AG08395 (cell line): ENCODE measurements at regions not wholly inside any gene's neighbourhood (a gene's known extent, or its start where the extent isn't known, plus 50 kb on each side); places are given as distances from the start of the nearest gene placed in this dataset.

Source experiments
- DNase-seq: peaks from one replicate; pipeline ENCODE4 v3.0.0; 2012; ENCODE audit warnings: mixed read lengths, low spot score

DNA sequence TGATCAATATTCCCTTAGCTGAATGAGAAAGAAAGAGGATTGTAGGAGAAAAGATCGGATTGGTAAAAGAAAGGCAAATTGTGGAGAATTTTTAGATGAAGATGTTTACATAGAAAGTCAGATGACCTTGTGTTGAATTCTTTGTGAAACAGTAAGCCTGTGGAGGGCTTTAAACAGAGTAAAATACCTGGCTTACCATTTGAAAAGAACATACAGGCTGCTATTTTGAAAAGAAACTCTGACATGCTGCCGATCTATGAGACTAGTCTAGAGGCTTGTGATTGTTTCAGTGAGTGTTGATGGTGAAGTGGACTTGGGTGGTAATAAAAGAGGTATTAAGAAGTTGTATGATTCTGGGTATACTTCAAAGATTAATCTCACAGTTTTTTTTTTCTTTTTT lies 938.9 kb upstream of the PRR20A start:
- DNase-seq = no peak

DNA sequence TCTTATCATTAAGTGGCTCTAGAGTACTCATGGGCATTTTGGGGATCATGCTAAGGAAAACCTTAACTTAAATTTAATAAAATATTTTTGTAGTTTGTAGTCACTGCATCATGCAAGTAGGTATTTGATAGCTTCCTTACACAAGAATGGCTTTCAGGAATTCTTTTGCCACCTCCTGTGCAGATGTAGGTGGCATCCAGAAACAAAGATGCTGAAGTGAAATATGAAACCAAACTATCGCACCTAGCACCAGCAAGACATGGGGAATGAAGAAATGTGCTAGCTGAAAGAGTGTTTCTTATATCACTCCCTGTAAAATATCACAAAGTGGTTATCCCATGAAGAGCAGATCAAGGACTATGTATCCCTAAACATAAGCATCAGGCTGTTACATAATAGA lies 924.5 kb upstream of the PRR20A start:
- DNase-seq = no peak

- DNase-seq = no peak
Observed at GRCh38 chr13:56247692-56248091, 893.0 kb upstream of the PRR20A start.

DNA sequence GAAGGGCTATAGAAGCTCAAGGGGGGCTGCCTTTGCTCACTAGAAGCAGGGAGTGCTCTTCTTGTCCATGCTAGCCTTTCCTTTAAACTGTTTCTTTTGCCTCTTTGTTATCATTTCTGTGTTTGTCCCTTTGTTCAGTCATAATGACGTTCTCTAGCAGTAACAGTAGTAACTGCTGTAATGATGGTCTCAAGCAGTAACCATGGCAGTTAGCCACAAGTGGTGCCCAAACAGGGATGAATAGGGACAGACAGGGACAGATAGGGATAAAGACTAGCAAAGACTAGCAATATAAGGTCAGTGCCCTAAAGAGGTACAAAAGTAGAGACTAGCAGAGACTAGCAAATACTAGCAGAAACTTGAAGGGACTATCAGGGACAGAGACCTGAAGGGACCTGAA lies 869.0 kb upstream of the PRR20A start:
- DNase-seq = no peak

DNA sequence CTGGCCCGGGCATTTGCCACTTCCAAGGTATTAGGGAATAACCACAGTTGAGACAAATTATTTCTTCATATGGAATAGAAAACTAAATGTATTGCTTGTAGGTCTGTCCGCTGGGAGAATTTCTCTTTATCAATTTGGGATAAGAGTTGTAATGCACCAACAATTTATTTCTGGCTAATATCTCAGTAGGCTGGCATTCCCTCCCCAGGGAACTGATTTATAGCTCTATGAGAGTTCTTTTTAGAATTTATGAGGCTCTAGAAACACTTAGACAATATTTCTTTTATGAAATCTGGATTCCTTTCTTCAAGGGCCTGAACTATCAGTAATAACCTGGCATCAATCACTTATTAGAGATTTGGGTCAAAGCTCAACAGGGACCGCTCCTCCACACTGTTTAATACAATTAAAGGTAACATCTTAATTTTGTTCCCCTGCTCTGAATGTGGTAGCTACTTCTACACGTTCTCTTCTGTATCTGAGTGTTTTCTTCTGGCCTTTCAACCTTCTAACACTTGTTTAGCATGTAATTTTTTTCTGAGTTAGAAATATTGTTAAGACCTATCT lies 857.4 kb upstream of the PRR20A start:
- no peak for DNase-seq

DNA sequence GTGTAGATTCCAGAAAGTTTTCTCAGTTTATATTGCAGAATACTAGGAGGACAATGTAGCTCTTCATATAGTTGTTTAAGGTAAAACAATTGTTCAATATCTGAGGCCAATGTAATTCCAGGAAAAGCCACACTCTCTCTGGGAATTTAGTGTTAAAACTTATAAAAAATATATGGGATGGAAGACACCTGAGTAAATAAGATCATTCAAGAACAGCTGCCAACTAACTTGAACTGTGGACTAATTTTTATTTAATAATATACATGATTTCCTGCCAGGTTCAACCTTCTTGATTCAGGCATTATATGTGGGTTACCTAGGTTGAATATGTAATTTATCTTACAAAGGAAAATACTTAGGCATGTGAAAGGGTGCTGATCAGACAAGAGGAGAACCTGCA lies 841.1 kb upstream of the PRR20A start:
- no peak for DNase-seq

DNA sequence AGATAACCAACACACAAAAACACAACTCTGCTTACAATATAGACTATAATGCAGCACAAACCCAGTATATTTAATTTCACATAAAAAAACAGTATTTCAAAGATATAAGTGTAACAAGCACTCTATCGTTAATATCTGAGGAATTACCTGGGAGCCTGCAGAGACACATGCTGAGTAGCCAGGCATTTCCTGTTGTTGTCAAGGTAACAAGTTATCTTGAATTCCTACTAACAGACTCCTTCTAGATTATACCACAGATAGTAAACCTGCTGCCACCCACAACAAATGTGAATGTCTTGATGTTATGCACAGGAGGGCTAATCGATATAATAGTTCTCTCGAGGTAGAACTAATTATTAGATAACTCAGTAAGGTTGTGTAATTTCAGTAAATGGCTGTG lies 826.0 kb upstream of the PRR20A start:
- no peak for DNase-seq

- DNase-seq = no peak
Observed at GRCh38 chr13:56317841-56318240, 822.9 kb upstream of the PRR20A start.

- no peak for DNase-seq
Observed at GRCh38 chr13:56332671-56333070, 808.0 kb upstream of the PRR20A start.

GRCh38 chr13:56335775-56336174 lies 804.9 kb upstream of the PRR20A start:
- DNase-seq = no peak

DNA sequence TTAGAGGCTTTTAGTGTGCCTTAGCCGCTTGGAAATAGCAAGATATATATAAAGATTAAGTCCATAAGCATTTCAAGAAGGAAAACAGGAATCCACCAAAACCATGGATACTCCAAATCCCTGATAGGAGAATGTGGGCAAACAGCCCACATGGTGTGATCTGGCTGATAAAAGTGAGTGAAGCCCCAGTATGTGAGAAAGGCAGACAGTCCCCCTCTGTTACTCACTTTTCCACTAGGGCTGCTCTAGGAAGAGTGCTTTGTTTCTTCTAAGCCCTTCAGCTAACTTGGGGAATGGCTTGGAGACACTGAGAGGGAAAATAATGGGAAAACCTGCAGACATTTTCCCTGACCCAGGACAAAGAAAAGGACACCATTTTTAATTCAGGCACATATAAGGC lies 802.3 kb upstream of the PRR20A start:
- no peak for DNase-seq

- no peak for DNase-seq
Observed at GRCh38 chr13:56347014-56347413, 793.7 kb upstream of the PRR20A start.

GRCh38 chr13:56349866-56350265 lies 790.9 kb upstream of the PRR20A start:
- DNase-seq = no peak

GRCh38 chr13:56351041-56351440 lies 789.7 kb upstream of the PRR20A start:
- no peak for DNase-seq

DNA sequence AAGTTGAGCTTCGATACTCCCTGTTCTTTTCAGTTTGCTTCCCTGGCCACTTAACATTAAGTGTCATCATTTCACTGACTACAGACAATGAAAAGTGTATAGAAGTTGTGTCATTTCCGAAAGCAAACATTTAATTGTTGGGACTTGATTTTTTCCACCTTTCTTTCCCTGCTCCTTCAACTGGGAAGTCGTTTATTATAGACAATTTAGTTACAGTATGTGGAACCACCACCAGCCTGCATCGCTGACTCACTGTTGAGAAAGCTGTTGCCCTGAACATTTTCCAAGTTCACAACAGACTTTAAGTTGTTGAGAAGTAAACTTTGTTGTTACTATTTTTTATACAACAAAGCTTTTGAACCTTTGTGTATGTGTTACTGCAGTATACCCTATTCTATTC lies 788.4 kb upstream of the PRR20A start:
- no peak for DNase-seq

GRCh38 chr13:56352901-56353300 lies 787.8 kb upstream of the PRR20A start:
- no peak for DNase-seq

DNA sequence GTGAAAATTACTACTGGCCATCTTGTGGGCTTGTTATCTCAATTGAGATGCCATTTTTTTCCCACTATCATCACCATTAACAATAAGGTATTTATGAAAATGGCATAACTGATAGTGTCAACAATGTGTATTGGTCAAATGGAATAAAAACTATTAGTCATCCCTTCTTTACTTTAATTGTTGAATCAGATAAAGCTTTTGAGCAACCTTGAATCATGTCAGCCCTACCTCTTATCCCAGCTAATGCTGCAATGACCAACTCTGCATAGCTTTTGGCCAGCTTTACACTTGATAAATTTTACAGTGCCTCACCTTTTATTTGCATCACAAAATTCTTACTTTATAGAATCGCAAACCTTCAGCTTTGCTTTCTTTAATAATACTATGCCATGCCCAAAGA lies 784.0 kb upstream of the PRR20A start:
- no peak for DNase-seq

DNA sequence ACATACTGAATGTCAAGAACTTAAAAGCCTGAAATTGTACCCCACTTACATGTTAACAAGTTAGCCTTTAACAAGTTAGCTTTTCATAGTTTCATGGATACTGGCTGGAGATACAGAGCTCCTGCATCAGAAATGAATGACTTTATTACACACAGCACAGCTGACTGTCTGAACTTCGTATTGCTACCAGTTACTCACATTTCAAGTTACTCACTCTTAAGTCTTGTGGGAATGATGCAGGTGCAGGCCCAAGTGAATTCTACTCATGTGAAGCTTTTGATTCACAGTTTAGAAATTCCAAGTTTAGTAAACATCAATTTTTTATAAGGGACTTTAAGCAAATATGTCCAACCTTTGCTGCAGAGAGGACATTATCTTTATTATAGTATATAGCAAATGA lies 762.2 kb upstream of the PRR20A start:
- DNase-seq = no peak

DNA sequence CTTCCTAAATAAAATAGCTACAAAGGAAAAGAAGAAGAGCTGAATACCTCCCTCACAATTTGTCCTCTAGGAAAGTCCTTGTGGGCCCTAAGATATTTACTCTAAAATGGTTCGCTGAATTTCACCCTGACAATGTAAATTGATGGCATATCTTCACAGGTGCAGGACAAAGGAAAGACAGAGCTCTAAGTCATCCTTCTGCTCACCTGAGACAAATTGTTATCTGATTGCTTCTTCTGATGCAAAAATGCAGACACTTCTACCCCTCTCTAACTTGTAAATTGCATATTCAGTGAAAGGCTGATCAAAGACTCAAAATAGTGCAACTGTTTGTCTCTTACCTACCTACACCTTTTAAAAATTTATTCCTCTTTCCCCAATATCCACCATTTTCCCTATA lies 747.2 kb upstream of the PRR20A start:
- no peak for DNase-seq

DNA sequence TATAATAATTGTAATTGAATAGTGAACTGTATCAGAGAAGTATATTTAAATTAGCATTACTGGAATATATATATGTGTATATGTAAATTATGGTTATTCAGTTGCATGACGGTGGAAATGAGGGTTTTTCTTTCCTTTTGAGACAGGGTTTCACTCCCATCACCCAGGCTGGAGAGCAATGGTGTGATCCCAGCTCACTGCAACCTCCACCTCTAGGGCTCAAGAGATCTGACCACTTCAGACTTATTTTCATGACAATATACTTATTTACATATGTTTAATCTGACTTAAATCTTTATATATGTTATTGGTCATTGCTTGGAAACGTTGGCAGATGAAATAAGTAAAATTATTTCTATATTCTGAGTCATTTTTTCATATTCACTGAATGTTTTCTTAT lies 744.4 kb upstream of the PRR20A start:
- DNase-seq = no peak

GRCh38 chr13:56400774-56401173 lies 739.9 kb upstream of the PRR20A start:
- no peak for DNase-seq

- DNase-seq = no peak
Observed at GRCh38 chr13:56412856-56413255, 727.9 kb upstream of the PRR20A start.

DNA sequence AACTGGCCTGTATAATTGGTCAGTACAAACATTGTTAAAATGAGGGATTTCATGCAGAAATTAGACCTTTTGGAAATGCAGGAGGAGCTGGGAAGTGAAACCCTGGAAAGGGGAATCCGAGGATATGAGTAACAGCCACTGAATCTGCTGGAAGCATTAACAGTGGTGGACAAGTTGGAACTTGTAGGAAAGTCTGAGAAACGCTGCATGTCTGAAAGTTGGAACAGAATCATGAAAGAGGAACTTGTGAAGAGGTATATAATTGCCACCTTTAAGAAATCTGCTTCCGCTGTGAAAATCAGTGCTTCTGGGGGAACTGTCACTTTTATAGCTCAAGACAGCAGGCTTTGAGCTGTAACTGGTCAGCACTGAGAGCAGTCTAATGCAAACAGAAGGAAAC lies 716.5 kb upstream of the PRR20A start:
- no peak for DNase-seq

GRCh38 chr13:56457535-56458190 lies 683.1 kb upstream of the PRR20A start:
- DNase-seq = no peak
